ENCODE measurements at regions not wholly inside any gene's neighbourhood (a gene's known extent, or its start where the extent isn't known, plus 50 kb on each side); places are given as distances from the start of the nearest gene placed in this dataset.

DNA sequence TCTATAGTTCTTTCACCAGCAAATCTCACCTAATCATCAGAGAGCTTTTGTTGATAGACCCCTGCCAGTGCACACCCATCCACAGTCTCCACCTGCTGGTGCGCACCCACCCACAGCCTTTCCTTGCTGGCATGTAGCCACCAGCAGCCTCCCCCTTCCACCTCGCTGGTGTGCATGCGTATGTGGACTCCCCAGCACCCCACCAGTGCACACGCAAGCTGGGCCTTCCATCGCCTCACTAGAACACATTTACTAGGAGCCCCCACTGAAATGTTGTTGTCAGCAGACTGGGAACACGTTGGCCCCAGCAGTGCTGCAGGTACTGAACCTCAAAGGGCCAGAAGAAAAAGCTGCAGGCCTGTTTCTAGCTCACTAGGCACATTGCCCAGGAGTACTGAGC lies 104.9 kb upstream of the ZWINT start:
- TF ChIP-seq, protein P1, sequence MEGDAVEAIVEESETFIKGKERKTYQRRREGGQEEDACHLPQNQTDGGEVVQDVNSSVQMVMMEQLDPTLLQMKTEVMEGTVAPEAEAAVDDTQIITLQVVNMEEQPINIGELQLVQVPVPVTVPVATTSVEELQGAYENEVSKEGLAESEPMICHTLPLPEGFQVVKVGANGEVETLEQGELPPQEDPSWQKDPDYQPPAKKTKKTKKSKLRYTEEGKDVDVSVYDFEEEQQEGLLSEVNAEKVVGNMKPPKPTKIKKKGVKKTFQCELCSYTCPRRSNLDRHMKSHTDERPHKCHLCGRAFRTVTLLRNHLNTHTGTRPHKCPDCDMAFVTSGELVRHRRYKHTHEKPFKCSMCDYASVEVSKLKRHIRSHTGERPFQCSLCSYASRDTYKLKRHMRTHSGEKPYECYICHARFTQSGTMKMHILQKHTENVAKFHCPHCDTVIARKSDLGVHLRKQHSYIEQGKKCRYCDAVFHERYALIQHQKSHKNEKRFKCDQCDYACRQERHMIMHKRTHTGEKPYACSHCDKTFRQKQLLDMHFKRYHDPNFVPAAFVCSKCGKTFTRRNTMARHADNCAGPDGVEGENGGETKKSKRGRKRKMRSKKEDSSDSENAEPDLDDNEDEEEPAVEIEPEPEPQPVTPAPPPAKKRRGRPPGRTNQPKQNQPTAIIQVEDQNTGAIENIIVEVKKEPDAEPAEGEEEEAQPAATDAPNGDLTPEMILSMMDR (IDR thresholded peaks at IDR 0.05) = no peak
- no peak for TF ChIP-seq POLR2AphosphoS5 (IDR thresholded peaks at IDR 0.05)

All from stomach (tissue), 4 donors.